WERI-Rb-1 (cell line): ENCODE measurements at regions not wholly inside any gene's neighbourhood (a gene's known extent, or its start where the extent isn't known, plus 50 kb on each side); places are given as distances from the start of the nearest gene placed in this dataset.

Experiments used
- DNase-seq: peaks from one replicate; pipeline ENCODE4 v3.0.0-alpha.2; 2020
- H3K27ac ChIP-seq: fragments of 250-450 bp; sonication (Bioruptor Pico); 2 replicates; pipeline ENCODE4 v1.5.1; 2020; ENCODE audit warnings: mild to moderate bottlenecking, moderate library complexity
- H3K27me3 ChIP-seq: fragments of 250-450 bp; sonication (Bioruptor Pico); 2 replicates; pipeline ENCODE4 v1.5.1; 2021; ENCODE audit warnings: mild to moderate bottlenecking, low read depth, moderate library complexity; ENCODE audit not compliant: insufficient read depth, severe bottlenecking
- H3K36me3 ChIP-seq: fragments of 250-450 bp; sonication (Bioruptor Pico); 2 replicates; pipeline ENCODE4 v1.5.1; 2020; ENCODE audit warnings: mild to moderate bottlenecking, moderate library complexity
- H3K4me3 ChIP-seq: 2 replicates; pipeline ENCODE4 v1.5.1; 2011; ENCODE audit warnings: low read depth, mild to moderate bottlenecking, control low read depth, low read length
- H3K9me3 ChIP-seq: fragments of 250-450 bp; sonication (Bioruptor Pico); 2 replicates; pipeline ENCODE4 v1.5.1; 2021; ENCODE audit warnings: mild to moderate bottlenecking, moderate library complexity; ENCODE audit not compliant: severe bottlenecking
- CTCF ChIP-seq: IDR thresholded peaks from 2 replicates; pipeline ENCODE4 v1.5.1; 2011; ENCODE audit warnings: low read depth, mild to moderate bottlenecking, control low read depth, inconsistent platforms, low read length

- Histone ChIP-seq H3K36me3 (no peaks in the 10 kb centered on the region), H3K27ac (no peak overlapping the region), H3K4me3 (no peak overlapping the region), H3K27me3 (no peaks in the 10 kb centered on the region), H3K9me3 (no peaks in the 10 kb centered on the region)
- no peak for DNase-seq
- TF ChIP-seq CTCF = no peak
Measured at GRCh38 chr11:116581349-116581748, 191.4 kb downstream of the BUD13 start.

DNA sequence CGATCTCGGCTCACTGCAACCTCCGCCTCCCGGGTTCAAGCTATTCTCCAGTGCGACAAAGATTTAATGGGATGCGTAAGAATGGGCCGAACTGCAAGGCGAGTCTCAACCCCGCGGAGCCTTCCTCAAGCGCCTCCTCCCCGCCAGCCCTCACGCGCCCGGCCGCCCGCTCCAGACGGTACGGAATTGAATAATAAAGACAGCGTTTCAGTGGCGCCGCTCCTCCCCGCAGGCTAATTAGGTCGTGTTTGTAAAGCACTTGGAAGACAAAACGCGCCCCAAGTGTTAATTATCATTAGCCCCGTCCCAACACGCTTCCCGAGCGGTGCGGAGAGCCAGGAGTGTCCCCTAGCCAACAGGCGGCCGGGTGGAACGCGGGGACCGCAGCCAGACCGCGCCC is 192.0 kb downstream of the BUD13 start:
- Histone ChIP-seq H3K9me3 (no peaks in the 10 kb centered on the region), H3K27me3 (no peaks in the 10 kb centered on the region), H3K4me3 (peak overlapping the region; percentile 50), H3K36me3 (no peaks in the 10 kb centered on the region), H3K27ac (peak overlapping the region; percentile 76)
- peak; percentile 59 for DNase-seq
- TF ChIP-seq CTCF = no peak

DNA sequence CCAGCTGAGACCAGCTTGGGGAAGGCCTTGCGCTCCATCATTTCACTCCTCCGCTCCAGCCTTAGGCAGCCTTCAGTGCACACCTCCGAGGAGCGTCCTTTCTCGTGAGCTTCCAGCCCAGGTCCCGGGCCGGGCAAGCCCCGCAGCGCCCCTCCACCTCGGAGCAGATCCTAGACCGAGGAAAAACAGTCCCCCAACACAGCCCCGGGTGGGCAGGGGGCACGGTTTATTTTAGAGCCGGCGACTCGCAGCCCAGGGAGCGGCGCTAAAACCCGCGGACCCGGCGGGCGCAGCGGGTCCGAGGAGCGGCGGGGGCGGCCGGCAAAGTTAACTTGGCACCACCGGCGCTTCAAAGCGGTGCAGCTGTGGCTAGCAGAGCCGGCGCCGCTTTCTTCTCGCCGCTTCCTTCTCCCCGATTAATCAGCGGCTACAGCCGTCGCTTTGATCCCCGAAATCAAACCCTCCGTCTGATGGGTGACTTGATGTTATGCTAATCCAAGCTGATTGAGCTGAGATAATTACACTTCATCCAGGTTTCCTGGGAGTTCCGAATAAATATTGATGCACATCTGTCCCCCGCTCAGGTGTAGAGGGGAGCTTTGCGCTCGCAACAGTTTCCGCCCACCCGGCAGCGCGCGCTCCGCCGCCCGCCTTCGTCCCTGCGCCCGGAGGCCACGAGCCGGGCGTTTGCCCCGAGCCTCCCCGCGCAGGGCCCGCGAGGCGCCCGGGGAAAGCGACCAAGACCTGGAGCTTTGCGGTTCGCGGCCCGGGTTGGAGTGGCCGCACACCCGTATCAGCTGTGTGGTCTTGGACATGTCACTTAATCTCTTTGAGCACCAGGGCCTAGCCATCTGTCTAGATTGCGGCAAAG is 192.7 kb downstream of the BUD13 start:
- Histone ChIP-seq H3K27me3 (no peaks in the 10 kb centered on the region), H3K9me3 (no peaks in the 10 kb centered on the region), H3K4me3 (peak overlapping the region; percentile 50), H3K36me3 (no peaks in the 10 kb centered on the region), H3K27ac (peak overlapping the region; percentile 76)
- DNase-seq = peak; percentile 80
- no peak for TF ChIP-seq CTCF

- Histone ChIP-seq H3K27ac (peak overlapping the region; percentile 76; the same call in 1 of the 2 replicates), H3K9me3 (no peaks in the 10 kb centered on the region), H3K4me3 (peak overlapping the region; percentile 50), H3K36me3 (no peaks in the 10 kb centered on the region), H3K27me3 (no peaks in the 10 kb centered on the region)
- no peak for TF ChIP-seq CTCF
- no peak for DNase-seq
Measured at GRCh38 chr11:116579031-116579653, 193.6 kb downstream of the BUD13 start.

- no peaks in the 10 kb centered on the region for H3K27me3 ChIP-seq
Measured at GRCh38 chr11:116577956-116578355, 194.8 kb downstream of the BUD13 start.

More at GRCh38 chr11:116577956-116578355, 194.8 kb downstream of the BUD13 start:
- no peak for TF ChIP-seq CTCF
- Histone ChIP-seq H3K36me3 (no peaks in the 10 kb centered on the region), H3K27ac (no peak overlapping the region), H3K9me3 (no peaks in the 10 kb centered on the region), H3K4me3 (no peak overlapping the region)
- DNase-seq = no peak
